RWPE2 (cell line): ENCODE measurements at regions not wholly inside any gene's neighbourhood (a gene's known extent, or its start where the extent isn't known, plus 50 kb on each side); places are given as distances from the start of the nearest gene placed in this dataset.

Experiments
- ATAC-seq: fragments of 200-7000 bp; cut with Tn5 transposase; 3 replicates; pipeline ENCODE4 v1.9.1; 2021; ENCODE audit warnings: low read depth
- DNase-seq: peaks from one replicate; pipeline ENCODE4 v3.0.0-alpha.2; 2020; ENCODE audit warnings: low spot score
- H3K27ac ChIP-seq: fragments of 450-650 bp; 2 replicates; pipeline ENCODE4 v1.5.1; 2017; ENCODE audit warnings: mild to moderate bottlenecking; ENCODE audit not compliant: poor library complexity, severe bottlenecking
- H3K27me3 ChIP-seq: fragments of 250-450 bp; sonication (Bioruptor Pico); 2 replicates; pipeline ENCODE4 v1.5.1; 2021; ENCODE audit warnings: mild to moderate bottlenecking, moderate library complexity; ENCODE audit not compliant: insufficient read depth, poor library complexity, severe bottlenecking
- H3K36me3 ChIP-seq: fragments of 250-450 bp; sonication (Bioruptor Pico); 2 replicates; pipeline ENCODE4 v1.5.1; 2020; ENCODE audit warnings: low read depth, mild to moderate bottlenecking, moderate library complexity
- H3K4me1 ChIP-seq: fragments of 250-450 bp; sonication (Bioruptor Pico); 2 replicates; pipeline ENCODE4 v1.5.1; 2021; ENCODE audit warnings: mild to moderate bottlenecking, moderate library complexity; ENCODE audit not compliant: insufficient read depth, poor library complexity, severe bottlenecking
- H3K4me3 ChIP-seq: fragments of 250-450 bp; sonication (Bioruptor Pico); 2 replicates; pipeline ENCODE4 v1.5.1; 2021; ENCODE audit warnings: mild to moderate bottlenecking, moderate library complexity; ENCODE audit not compliant: severe bottlenecking
- H3K9me3 ChIP-seq: fragments of 250-450 bp; sonication (Bioruptor Pico); 2 replicates; pipeline ENCODE4 v1.5.1; 2021; ENCODE audit warnings: mild to moderate bottlenecking, moderate library complexity; ENCODE audit not compliant: severe bottlenecking
- TF ChIP-seq, protein P1 (sequence below): fragments of 450-650 bp; IDR thresholded peaks from one replicate; pipeline ENCODE4 v1.5.1; 2017; ENCODE audit warnings: mild to moderate bottlenecking, moderate library complexity; ENCODE audit not compliant: poor library complexity, severe bottlenecking

DNA sequence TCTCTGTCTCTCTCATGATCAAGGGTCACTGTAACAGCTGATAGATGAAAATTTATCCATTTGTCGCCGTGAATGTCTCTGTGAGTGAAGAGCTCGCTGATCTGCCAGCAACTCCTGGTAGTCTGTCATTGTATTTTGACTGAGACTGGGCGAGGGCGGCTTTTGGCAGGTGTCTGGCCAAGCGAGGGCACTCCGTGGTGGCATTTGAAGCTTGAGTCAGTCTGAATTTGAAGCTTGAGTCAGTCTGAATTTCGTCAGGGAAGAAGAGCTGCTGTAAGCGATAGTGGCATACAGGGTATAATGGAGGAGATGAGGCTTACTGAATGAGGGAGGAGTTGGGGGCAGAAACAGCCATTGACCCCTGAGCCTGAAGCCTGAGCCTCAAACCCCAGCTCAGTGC is 56.8 kb upstream of the FAM181A start:
- no peak overlapping the region for H3K27ac ChIP-seq
- H3K4me3 ChIP-seq, result no peak overlapping the region
- DNase-seq, result no peak
- no peak for ATAC-seq
- peaks cover 30% of the 10 kb centered on the region for H3K27me3 ChIP-seq
- TF ChIP-seq, protein P1, sequence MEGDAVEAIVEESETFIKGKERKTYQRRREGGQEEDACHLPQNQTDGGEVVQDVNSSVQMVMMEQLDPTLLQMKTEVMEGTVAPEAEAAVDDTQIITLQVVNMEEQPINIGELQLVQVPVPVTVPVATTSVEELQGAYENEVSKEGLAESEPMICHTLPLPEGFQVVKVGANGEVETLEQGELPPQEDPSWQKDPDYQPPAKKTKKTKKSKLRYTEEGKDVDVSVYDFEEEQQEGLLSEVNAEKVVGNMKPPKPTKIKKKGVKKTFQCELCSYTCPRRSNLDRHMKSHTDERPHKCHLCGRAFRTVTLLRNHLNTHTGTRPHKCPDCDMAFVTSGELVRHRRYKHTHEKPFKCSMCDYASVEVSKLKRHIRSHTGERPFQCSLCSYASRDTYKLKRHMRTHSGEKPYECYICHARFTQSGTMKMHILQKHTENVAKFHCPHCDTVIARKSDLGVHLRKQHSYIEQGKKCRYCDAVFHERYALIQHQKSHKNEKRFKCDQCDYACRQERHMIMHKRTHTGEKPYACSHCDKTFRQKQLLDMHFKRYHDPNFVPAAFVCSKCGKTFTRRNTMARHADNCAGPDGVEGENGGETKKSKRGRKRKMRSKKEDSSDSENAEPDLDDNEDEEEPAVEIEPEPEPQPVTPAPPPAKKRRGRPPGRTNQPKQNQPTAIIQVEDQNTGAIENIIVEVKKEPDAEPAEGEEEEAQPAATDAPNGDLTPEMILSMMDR, result no peak
- no peaks in the 10 kb centered on the region for H3K4me1 ChIP-seq
- no peaks in the 10 kb centered on the region for H3K9me3 ChIP-seq
- H3K36me3 ChIP-seq, result no peaks in the 10 kb centered on the region

DNA sequence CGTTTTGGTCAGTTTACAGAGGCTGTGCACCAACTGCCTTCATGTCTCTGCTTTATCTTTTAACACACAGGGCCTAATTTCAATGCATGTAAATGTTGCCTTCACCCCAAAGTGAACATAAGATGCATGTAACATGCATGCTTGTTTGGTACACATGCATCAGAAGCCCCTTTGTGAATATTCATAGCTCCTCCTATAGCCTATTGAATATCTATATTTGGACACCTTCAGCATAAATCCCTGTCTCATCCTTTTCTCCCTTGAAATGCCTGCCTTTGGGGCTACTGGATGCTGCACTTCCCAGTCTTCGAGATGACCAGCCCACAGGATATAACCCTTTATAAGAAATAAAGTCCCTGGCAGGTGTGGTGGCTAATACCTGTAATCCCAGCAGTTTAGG is 57.7 kb upstream of the FAM181A start:
- Histone ChIP-seq H3K4me3 (no peak overlapping the region), H3K9me3 (no peaks in the 10 kb centered on the region), H3K27me3 (peaks cover 30% of the 10 kb centered on the region), H3K4me1 (no peaks in the 10 kb centered on the region), H3K36me3 (no peaks in the 10 kb centered on the region), H3K27ac (no peak overlapping the region)
- TF ChIP-seq, protein P1, result no peak
- no peak for DNase-seq
- no peak for ATAC-seq

DNA sequence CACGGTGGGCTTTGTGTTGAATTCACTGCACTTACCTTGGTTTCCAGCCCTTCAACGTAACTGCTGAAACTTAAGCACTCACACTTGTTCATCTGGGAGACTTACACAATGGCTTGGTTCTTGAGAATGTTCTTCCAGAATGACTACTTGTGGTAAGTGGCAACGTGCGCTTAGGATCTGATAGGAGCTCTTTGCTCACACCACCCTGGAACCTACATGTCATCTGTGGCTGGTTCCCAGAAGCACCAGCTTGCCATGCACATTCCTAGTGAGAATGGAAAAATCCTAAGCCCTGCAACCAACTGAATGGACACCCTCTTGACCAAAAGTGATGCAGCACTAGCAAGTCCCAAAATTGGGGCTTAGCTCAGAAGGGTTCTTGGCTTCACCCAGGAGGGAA is 59.0 kb upstream of the FAM181A start:
- no peak for ATAC-seq
- TF ChIP-seq, protein P1, result no peak
- Histone ChIP-seq H3K36me3 (no peaks in the 10 kb centered on the region), H3K27ac (no peak overlapping the region), H3K4me1 (no peaks in the 10 kb centered on the region), H3K9me3 (no peaks in the 10 kb centered on the region), H3K4me3 (no peak overlapping the region), H3K27me3 (peaks cover 30% of the 10 kb centered on the region)
- no peak for DNase-seq

DNA sequence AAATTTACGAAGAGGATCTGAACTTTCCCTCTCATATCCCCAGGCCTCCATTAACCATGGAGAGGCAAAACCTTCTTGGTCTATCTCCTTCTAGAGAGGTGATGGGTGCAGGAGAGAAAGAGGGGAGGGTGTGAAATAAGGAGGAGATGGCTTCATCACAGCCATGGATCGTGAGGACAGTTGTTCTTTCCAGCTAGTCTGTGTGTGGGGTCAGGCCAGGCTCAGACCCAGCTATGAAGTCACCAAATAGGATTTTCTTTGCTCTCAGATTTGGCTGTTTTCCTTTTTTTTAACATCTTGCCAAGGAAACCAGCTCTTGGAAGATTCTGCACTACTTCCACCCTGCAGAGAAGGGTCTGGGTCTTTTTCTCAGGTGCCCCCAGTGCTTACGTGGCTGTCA is 64.9 kb upstream of the FAM181A start:
- no peak for DNase-seq
- Histone ChIP-seq H3K4me3 (no peak overlapping the region), H3K27me3 (peaks cover 37% of the 10 kb centered on the region), H3K4me1 (no peaks in the 10 kb centered on the region), H3K9me3 (no peaks in the 10 kb centered on the region), H3K36me3 (no peaks in the 10 kb centered on the region), H3K27ac (no peak overlapping the region)
- TF ChIP-seq, protein P1, result no peak
- ATAC-seq, result no peak

DNA sequence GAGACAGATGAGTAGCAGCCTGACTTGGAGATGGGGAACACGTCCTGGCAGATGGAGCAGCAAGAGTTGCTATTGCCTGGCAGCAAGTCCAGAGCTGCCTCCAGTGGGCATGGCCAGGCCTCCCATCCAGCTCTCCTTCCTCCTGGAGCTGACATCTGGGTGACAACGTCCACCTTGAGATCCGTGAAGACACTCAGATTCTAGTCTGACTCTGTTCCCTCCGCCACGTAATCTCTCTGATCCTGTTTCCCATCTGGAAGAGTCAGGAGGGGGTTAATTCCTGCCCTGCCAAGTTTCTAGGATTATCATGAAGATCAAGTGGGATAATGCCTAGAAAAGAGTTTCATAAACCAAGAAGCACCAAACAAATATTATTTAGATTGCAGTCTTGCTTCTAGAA is 65.3 kb upstream of the FAM181A start:
- DNase-seq (no peak), ATAC-seq (no peak)
- H3K36me3 ChIP-seq, result no peaks in the 10 kb centered on the region
- TF ChIP-seq, protein P1, result no peak
- H3K9me3 ChIP-seq, result no peaks in the 10 kb centered on the region
- no peak overlapping the region for H3K4me3 ChIP-seq
- H3K27ac ChIP-seq, result no peak overlapping the region
- H3K27me3 ChIP-seq, result peaks cover 38% of the 10 kb centered on the region
- no peaks in the 10 kb centered on the region for H3K4me1 ChIP-seq
